GM21360 (cell line): ENCODE measurements at regions not wholly inside any gene's neighbourhood (a gene's known extent, or its start where the extent isn't known, plus 50 kb on each side); places are given as distances from the start of the nearest gene placed in this dataset.

Experiments used
- ATAC-seq: cut with Tn5 transposase; IDR thresholded peaks from one replicate; pipeline ENCODE4 v1.9.1; 2021; ENCODE audit warnings: mild to moderate bottlenecking, moderate library complexity; ENCODE audit not compliant: unreplicated experiment

GRCh38 chr17:71402661-71403141 lies 718.1 kb upstream of the SOX9 start:
- ATAC-seq, result no peak

GRCh38 chr17:71405101-71405500 lies 715.7 kb upstream of the SOX9 start:
- no peak for ATAC-seq

GRCh38 chr17:71407981-71408380 lies 712.8 kb upstream of the SOX9 start:
- ATAC-seq, result no peak

- ATAC-seq, result no peak
Observed at GRCh38 chr17:71409137-71409536, 711.7 kb upstream of the SOX9 start.

- no peak for ATAC-seq
Observed at GRCh38 chr17:71409712-71410111, 711.1 kb upstream of the SOX9 start.

GRCh38 chr17:71412803-71413202 lies 708.0 kb upstream of the SOX9 start:
- no peak for ATAC-seq

- no peak for ATAC-seq
Observed at GRCh38 chr17:71413935-71414334, 706.9 kb upstream of the SOX9 start.

GRCh38 chr17:71417142-71417541 lies 703.7 kb upstream of the SOX9 start:
- ATAC-seq, result no peak

- ATAC-seq, result no peak
Observed at GRCh38 chr17:71422968-71423367, 697.9 kb upstream of the SOX9 start.

- ATAC-seq, result no peak
Observed at GRCh38 chr17:71423871-71424546, 696.8 kb upstream of the SOX9 start.

GRCh38 chr17:71427801-71428200 lies 693.0 kb upstream of the SOX9 start:
- no peak for ATAC-seq

- ATAC-seq, result no peak
Observed at GRCh38 chr17:71428897-71429296, 691.9 kb upstream of the SOX9 start.

GRCh38 chr17:71430281-71430680 lies 690.5 kb upstream of the SOX9 start:
- ATAC-seq, result no peak

- ATAC-seq, result no peak
Observed at GRCh38 chr17:71431146-71431545, 689.7 kb upstream of the SOX9 start.

- no peak for ATAC-seq
Observed at GRCh38 chr17:71432378-71433315, 688.2 kb upstream of the SOX9 start.

GRCh38 chr17:71434716-71435115 lies 686.1 kb upstream of the SOX9 start:
- ATAC-seq, result no peak

- ATAC-seq, result no peak
Observed at GRCh38 chr17:71436479-71436878, 684.3 kb upstream of the SOX9 start.

GRCh38 chr17:71437166-71437565 lies 683.7 kb upstream of the SOX9 start:
- ATAC-seq, result no peak

- ATAC-seq, result no peak
Observed at GRCh38 chr17:71438631-71439146, 682.1 kb upstream of the SOX9 start.

GRCh38 chr17:71440513-71440912 lies 680.3 kb upstream of the SOX9 start:
- no peak for ATAC-seq

- ATAC-seq, result no peak
Observed at GRCh38 chr17:71441098-71441497, 679.7 kb upstream of the SOX9 start.

- ATAC-seq, result no peak
Observed at GRCh38 chr17:71444078-71444477, 676.7 kb upstream of the SOX9 start.
